Tibial artery (tissue), 4 donors: ENCODE measurements at regions not wholly inside any gene's neighbourhood (a gene's known extent, or its start where the extent isn't known, plus 50 kb on each side); places are given as distances from the start of the nearest gene placed in this dataset.

ENCODE experiments used
- DNase-seq, 2 donors: peaks; one replicate each; pipeline ENCODE4 v3.0.0-alpha.2; 2019
- H3K27ac ChIP-seq, 2 donors: fragments of 200-600 bp; sonication (generic) in 1 of 2; 1 replicate in 1 of 2; 2 replicates in 1 of 2; pipeline ENCODE4 v1.5.1; 2018 to 2019; ENCODE audit warnings: mild to moderate bottlenecking in 1 of 2
- H3K27me3 ChIP-seq, 2 donors: fragments of 200-600 bp; sonication (generic) in 1 of 2; one replicate each; pipeline versions ENCODE4 v1.5.1 to v1.6.0; 2016 to 2019
- H3K36me3 ChIP-seq, 3 donors: fragments of 200-600 bp; sonication (generic) in 2 of 3; one replicate each; pipeline ENCODE4 v1.5.1; 2016 to 2019; ENCODE audit warnings: mild to moderate bottlenecking in 2 of 3
- H3K4me1 ChIP-seq, 4 donors: fragments of 200-600 bp; sonication (generic) in 2 of 4; 1 replicate in 3 of 4; 2 replicates in 1 of 4; pipeline ENCODE4 v1.5.1; 2016 to 2019
- H3K4me3 ChIP-seq, 2 donors: fragments of 200-600 bp; sonication (generic) in 1 of 2; 1 replicate in 1 of 2; 2 replicates in 1 of 2; pipeline ENCODE4 v1.5.1; 2018 to 2019; ENCODE audit warnings: mild to moderate bottlenecking in 2 of 2
- H3K9me3 ChIP-seq, 3 donors: fragments of 200-600 bp; sonication (generic) in 1 of 3; one replicate each; pipeline ENCODE4 v1.5.1; 2016 to 2019
- CTCF ChIP-seq, 2 experiments: fragments of 200-600 bp in 1 of 2; fragments of 450-650 bp in 1 of 2; IDR thresholded peaks; one replicate each; pipeline ENCODE4 v1.5.1; 2017 to 2019; ENCODE audit warnings: antibody characterized with exemption in 2 of 2, mild to moderate bottlenecking in 1 of 2, moderate library complexity in 1 of 2
- intact Hi-C: fragments of 100-400 bp; cut with DNase I; formaldehyde crosslinking; loops from one replicate; pipeline ENCODE4 v1.15.0; 2023; ENCODE audit warnings: low total_unique reads

DNA sequence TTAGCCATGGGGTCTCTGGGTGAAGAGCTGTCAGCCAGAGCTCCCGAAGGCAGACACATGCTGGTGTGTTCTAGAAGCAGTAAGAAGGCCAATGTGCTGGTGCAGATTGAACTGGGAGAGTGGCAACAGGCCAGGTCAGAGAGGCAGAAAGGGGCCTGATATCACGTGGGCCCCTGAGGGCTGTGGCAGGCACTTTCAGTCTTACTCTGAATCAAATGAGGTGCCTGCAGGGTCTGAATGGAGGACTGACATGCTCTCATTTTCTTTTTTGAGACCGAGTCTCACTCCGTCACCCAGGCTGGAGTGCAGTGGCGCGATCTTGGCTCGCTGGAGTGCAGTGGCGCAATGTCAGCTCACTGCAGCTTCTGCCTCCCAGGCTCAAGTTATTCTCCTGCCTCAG lies 293.8 kb downstream of the ABCC12 start:
- DNase-seq, result no peak
- H3K27me3 ChIP-seq, result no peaks in the 10 kb centered on the region
- no peak for TF ChIP-seq CTCF (IDR thresholded peaks at IDR 0.05)
- intact Hi-C loops, result no loop called here
- H3K36me3 ChIP-seq, result no peaks in the 10 kb centered on the region
- no peaks in the 10 kb centered on the region for H3K9me3 ChIP-seq
- H3K4me1 ChIP-seq, result peaks cover 0 to 12% (median 3%) of the 10 kb centered on the region in 4 donors
- H3K27ac ChIP-seq, result no peak overlapping the region
- H3K4me3 ChIP-seq, result no peak overlapping the region

DNA sequence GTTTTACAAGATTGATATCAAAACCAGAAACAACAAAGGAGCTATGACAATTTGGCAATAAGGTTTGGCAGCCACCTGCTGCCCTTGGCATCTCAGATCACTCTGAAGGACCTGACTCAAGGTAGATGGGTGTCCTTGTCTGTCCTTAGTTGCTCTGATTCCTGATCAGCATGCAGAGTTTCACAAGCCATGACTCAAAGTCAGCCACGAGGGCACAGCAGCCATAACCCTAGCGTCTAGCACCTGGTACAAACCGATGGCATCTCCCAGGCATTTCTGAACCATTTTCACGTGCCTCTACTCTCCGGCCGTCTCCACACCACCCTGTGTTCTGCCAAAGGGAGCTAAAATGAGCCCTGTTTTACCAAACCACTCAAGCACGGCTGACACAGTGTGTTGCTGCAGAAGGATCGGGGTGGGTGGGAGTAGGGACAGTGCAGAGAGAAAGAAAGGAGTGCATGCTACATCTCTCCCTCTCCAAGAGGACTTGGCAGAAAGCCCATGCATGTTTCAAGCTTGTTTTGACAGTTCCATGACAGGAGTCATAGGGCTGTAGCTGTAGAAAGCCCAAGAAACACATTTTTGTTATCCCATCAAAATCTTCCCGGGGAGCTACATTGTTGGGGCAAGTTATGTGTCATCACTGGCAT lies 297.3 kb downstream of the ABCC12 start:
- no peaks in the 10 kb centered on the region for H3K36me3 ChIP-seq
- intact Hi-C loops, result no loop called here
- H3K9me3 ChIP-seq, result no peaks in the 10 kb centered on the region
- H3K4me3 ChIP-seq, result no peak overlapping the region
- H3K4me1 ChIP-seq, result no peaks in the 10 kb centered on the region
- H3K27ac ChIP-seq, result no peak overlapping the region
- no peak for DNase-seq
- TF ChIP-seq CTCF (IDR thresholded peaks at IDR 0.05), result no peak
- no peaks in the 10 kb centered on the region for H3K27me3 ChIP-seq

DNA sequence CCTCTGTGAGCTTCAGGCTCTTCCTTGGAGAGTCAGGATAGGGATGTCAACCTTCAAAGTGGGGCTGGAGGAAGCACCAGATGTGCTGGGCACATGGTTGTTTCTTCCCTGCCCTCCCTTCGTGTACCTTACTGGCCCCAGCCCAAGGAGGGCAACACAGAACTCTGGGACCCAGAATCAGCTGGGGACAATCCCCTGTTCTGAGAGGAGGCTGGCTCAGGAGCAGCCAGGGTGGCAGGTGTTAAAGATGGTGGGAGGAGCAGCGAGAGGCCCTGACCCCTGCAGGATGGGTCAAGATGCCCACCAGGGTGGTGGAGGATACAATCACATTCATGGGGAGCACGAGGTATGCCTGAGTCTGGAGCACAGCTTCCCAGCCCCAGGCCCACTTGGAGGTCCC lies 300.4 kb downstream of the ABCC12 start:
- Histone ChIP-seq H3K27me3 (no peaks in the 10 kb centered on the region), H3K4me1 (no peaks in the 10 kb centered on the region), H3K36me3 (no peaks in the 10 kb centered on the region), H3K27ac (no peak overlapping the region), H3K4me3 (no peak overlapping the region), H3K9me3 (no peaks in the 10 kb centered on the region)
- intact Hi-C loops, result no loop called here
- DNase-seq, result no peak
- no peak for TF ChIP-seq CTCF (IDR thresholded peaks at IDR 0.05)

DNA sequence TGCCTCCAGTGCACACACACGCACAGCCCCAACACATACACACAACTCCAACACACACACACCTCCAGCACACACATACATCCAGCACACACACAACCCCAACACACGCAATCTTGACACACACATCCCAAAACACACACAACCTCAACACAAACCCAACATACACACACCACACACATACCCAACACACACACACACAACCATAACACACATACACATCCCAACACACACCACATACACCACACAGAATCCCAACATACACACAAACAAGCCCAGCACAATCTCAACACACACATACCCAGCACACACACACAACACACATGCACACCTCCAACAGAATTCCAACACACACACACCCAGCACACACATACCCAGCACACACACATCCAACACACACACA lies 301.1 kb downstream of the ABCC12 start:
- DNase-seq, result no peak
- intact Hi-C loops, result no loop called here
- H3K27ac ChIP-seq, result no peak overlapping the region
- H3K9me3 ChIP-seq, result no peaks in the 10 kb centered on the region
- H3K27me3 ChIP-seq, result no peaks in the 10 kb centered on the region
- H3K4me1 ChIP-seq, result no peaks in the 10 kb centered on the region
- no peak overlapping the region for H3K4me3 ChIP-seq
- TF ChIP-seq CTCF (IDR thresholded peaks at IDR 0.05), result no peak
- no peaks in the 10 kb centered on the region for H3K36me3 ChIP-seq

DNA sequence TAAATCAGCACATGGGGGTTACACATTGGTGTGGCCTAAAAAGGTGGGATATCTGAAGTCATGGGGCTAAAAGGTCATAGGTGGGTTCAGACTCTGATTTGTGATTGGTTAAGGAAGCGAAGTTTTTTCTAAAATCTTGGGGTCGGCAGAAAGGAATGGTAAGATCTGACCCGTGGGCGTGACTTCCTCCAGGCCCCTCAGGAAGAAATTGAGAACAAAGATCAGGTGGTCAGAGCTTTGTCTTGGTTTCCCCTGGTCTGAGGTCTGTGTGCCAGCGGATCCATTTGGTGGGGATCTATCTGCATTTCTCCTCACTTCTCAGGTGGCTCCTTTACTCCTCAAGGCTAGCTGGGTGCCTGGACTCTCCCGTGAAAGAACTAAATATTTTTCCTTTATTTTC lies 302.8 kb downstream of the ABCC12 start:
- Histone ChIP-seq H3K27ac (no peak overlapping the region), H3K4me1 (no peaks in the 10 kb centered on the region), H3K36me3 (no peaks in the 10 kb centered on the region), H3K27me3 (no peaks in the 10 kb centered on the region), H3K4me3 (no peak overlapping the region), H3K9me3 (no peaks in the 10 kb centered on the region)
- no peak for DNase-seq
- no peak for TF ChIP-seq CTCF (IDR thresholded peaks at IDR 0.05)
- intact Hi-C loops, result no loop called here

DNA sequence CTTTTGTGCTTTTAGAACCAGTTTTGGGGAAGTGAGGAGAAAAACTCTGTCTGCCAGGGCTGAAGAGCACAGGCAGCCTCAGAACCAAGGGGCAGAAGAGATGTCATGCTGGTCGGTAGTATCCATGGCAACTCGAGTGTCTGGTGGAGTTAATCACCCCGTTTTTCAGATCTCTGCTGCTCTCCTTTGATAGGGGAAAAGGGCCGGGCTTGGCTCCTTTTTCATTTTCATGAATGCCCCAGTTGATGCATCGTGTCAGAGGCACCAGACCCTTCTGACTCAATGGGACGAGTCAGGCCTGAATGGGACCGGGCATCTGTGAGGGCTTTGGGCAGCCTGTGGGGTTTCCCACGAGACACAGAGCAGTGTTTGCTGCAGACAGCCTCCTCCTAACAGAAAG lies 304.6 kb downstream of the ABCC12 start:
- intact Hi-C loops, result no loop called here
- H3K27ac ChIP-seq, result no peak overlapping the region

More for the DNA sequence above, 304.6 kb downstream of the ABCC12 start:
- no peaks in the 10 kb centered on the region for H3K27me3 ChIP-seq
- no peak overlapping the region for H3K4me3 ChIP-seq
- no peak for DNase-seq
- no peaks in the 10 kb centered on the region for H3K4me1 ChIP-seq
- TF ChIP-seq CTCF (IDR thresholded peaks at IDR 0.05), result no peak
- H3K36me3 ChIP-seq, result no peaks in the 10 kb centered on the region
- no peaks in the 10 kb centered on the region for H3K9me3 ChIP-seq
